ENCODE measurements at regions not wholly inside any gene's neighbourhood (a gene's known extent, or its start where the extent isn't known, plus 50 kb on each side); places are given as distances from the start of the nearest gene placed in this dataset.

- peaks cover 0 to 4% (median 0%) of the 10 kb centered on the region in 3 donors for H3K36me3 Mint-ChIP-seq
- H3K4me1 Mint-ChIP-seq, result no peaks in the 10 kb centered on the region
These were observed 259.7 kb downstream of the PPARGC1A start for GRCh38 chr4:23630110-23630509.

GRCh38 chr4:23629421-23629820 lies 260.4 kb downstream of the PPARGC1A start:
- peaks cover 0 to 4% (median 0%) of the 10 kb centered on the region in 3 donors for H3K36me3 Mint-ChIP-seq
- H3K9me3 Mint-ChIP-seq, result peaks cover 0 to 20% (median 8%) of the 10 kb centered on the region in 6 donors
- H3K27ac Mint-ChIP-seq, result no peak overlapping the region
- no peak overlapping the region for H3K4me3 Mint-ChIP-seq
- peaks cover 0 to 2% (median 0%) of the 10 kb centered on the region in 3 donors for H3K27me3 Mint-ChIP-seq (ENCODE audit: low read depth in 3 of 3)
- no peak for DNase-seq
- no peaks in the 10 kb centered on the region for H3K4me1 Mint-ChIP-seq

More at GRCh38 chr4:23630110-23630509, 259.7 kb downstream of the PPARGC1A start:
- Mint-ChIP-seq H3K4me3 (no peak overlapping the region), H3K9me3 (peaks cover 0 to 18% (median 6%) of the 10 kb centered on the region in 6 donors), H3K27me3 (ENCODE audit: low read depth in 3 of 3) (peaks cover 0 to 2% (median 0%) of the 10 kb centered on the region in 3 donors), H3K27ac (no peak overlapping the region)
- DNase-seq, result no peak

- Mint-ChIP-seq H3K4me3 (no peak overlapping the region), H3K9me3 (peaks cover 0 to 7% (median 4%) of the 10 kb centered on the region in 6 donors)
- DNase-seq, result no peak
These were observed 275.5 kb downstream of the PPARGC1A start for GRCh38 chr4:23614284-23614892.

GRCh38 chr4:23613782-23614181 lies 276.1 kb downstream of the PPARGC1A start:
- H3K27ac Mint-ChIP-seq, result no peak overlapping the region
- H3K4me1 Mint-ChIP-seq, result no peaks in the 10 kb centered on the region
- no peaks in the 10 kb centered on the region for H3K27me3 Mint-ChIP-seq (ENCODE audit: low read depth in 3 of 3)
- no peak for DNase-seq
- H3K4me3 Mint-ChIP-seq, result no peak overlapping the region
- no peaks in the 10 kb centered on the region for H3K36me3 Mint-ChIP-seq
- H3K9me3 Mint-ChIP-seq, result peaks cover 0 to 13% (median 4%) of the 10 kb centered on the region in 6 donors

More at GRCh38 chr4:23614284-23614892, 275.5 kb downstream of the PPARGC1A start:
- H3K27me3 Mint-ChIP-seq (ENCODE audit: low read depth in 3 of 3), result no peaks in the 10 kb centered on the region
- H3K36me3 Mint-ChIP-seq, result no peaks in the 10 kb centered on the region
- H3K27ac Mint-ChIP-seq, result no peak overlapping the region
- no peaks in the 10 kb centered on the region for H3K4me1 Mint-ChIP-seq

- Mint-ChIP-seq H3K27me3 (ENCODE audit: low read depth in 3 of 3) (peaks cover 0 to 2% (median 0%) of the 10 kb centered on the region in 3 donors), H3K9me3 (peaks cover 5 to 33% (median 27%) of the 10 kb centered on the region in 6 donors), H3K4me1 (no peaks in the 10 kb centered on the region), H3K36me3 (no peaks in the 10 kb centered on the region), H3K27ac (no peak overlapping the region), H3K4me3 (no peak overlapping the region)
- no peak for DNase-seq
These were observed 287.1 kb downstream of the PPARGC1A start for GRCh38 chr4:23602720-23603119.

- Mint-ChIP-seq H3K36me3 (no peaks in the 10 kb centered on the region), H3K4me3 (no peak overlapping the region), H3K27ac (no peak overlapping the region), H3K9me3 (peaks cover 6 to 23% (median 15%) of the 10 kb centered on the region in 6 donors), H3K27me3 (ENCODE audit: low read depth in 3 of 3) (peaks cover 0 to 3% (median 0%) of the 10 kb centered on the region in 3 donors), H3K4me1 (no peaks in the 10 kb centered on the region)
- no peak for DNase-seq
These were observed 295.7 kb downstream of the PPARGC1A start for GRCh38 chr4:23594125-23594524.

- no peaks in the 10 kb centered on the region for H3K4me1 Mint-ChIP-seq
- H3K4me3 Mint-ChIP-seq, result no peak overlapping the region
- peaks cover 6 to 32% (median 19%) of the 10 kb centered on the region in 6 donors for H3K9me3 Mint-ChIP-seq
- peaks cover 0 to 3% (median 0%) of the 10 kb centered on the region in 3 donors for H3K27me3 Mint-ChIP-seq (ENCODE audit: low read depth in 3 of 3)
- no peak overlapping the region for H3K27ac Mint-ChIP-seq
- DNase-seq, result no peak
- H3K36me3 Mint-ChIP-seq, result no peaks in the 10 kb centered on the region
These were observed 299.4 kb downstream of the PPARGC1A start for GRCh38 chr4:23590431-23590830.

- peaks cover 0 to 2% (median 0%) of the 10 kb centered on the region in 3 donors for H3K27me3 Mint-ChIP-seq (ENCODE audit: low read depth in 3 of 3)
These were observed 305.8 kb downstream of the PPARGC1A start for GRCh38 chr4:23584024-23584423.

GRCh38 chr4:23582671-23583070 lies 307.2 kb downstream of the PPARGC1A start:
- no peak overlapping the region for H3K4me3 Mint-ChIP-seq
- peaks cover 0 to 2% (median 0%) of the 10 kb centered on the region in 3 donors for H3K27me3 Mint-ChIP-seq (ENCODE audit: low read depth in 3 of 3)
- DNase-seq, result no peak
- H3K27ac Mint-ChIP-seq, result no peak overlapping the region
- no peaks in the 10 kb centered on the region for H3K36me3 Mint-ChIP-seq
- peaks cover 8 to 38% (median 13%) of the 10 kb centered on the region in 6 donors for H3K9me3 Mint-ChIP-seq
- H3K4me1 Mint-ChIP-seq, result no peaks in the 10 kb centered on the region

More at GRCh38 chr4:23584024-23584423, 305.8 kb downstream of the PPARGC1A start:
- Mint-ChIP-seq H3K9me3 (peaks cover 4 to 45% (median 14%) of the 10 kb centered on the region in 6 donors), H3K36me3 (no peaks in the 10 kb centered on the region), H3K4me1 (no peaks in the 10 kb centered on the region), H3K27ac (no peak overlapping the region), H3K4me3 (no peak overlapping the region)
- no peak for DNase-seq

- H3K4me3 Mint-ChIP-seq, result no peak overlapping the region
- no peak overlapping the region for H3K27ac Mint-ChIP-seq
- no peak for DNase-seq
- no peaks in the 10 kb centered on the region for H3K36me3 Mint-ChIP-seq
- no peaks in the 10 kb centered on the region for H3K4me1 Mint-ChIP-seq
- peaks cover 8 to 44% (median 14%) of the 10 kb centered on the region in 6 donors for H3K9me3 Mint-ChIP-seq
- H3K27me3 Mint-ChIP-seq (ENCODE audit: low read depth in 3 of 3), result peaks cover 0 to 2% (median 0%) of the 10 kb centered on the region in 3 donors
These were observed 310.7 kb downstream of the PPARGC1A start for GRCh38 chr4:23579166-23579565.

GRCh38 chr4:23577398-23577797 lies 312.4 kb downstream of the PPARGC1A start:
- H3K4me1 Mint-ChIP-seq, result no peaks in the 10 kb centered on the region
- DNase-seq, result no peak
- no peak overlapping the region for H3K4me3 Mint-ChIP-seq
- H3K9me3 Mint-ChIP-seq, result peaks cover 11 to 57% (median 21%) of the 10 kb centered on the region in 6 donors
- H3K27me3 Mint-ChIP-seq (ENCODE audit: low read depth in 3 of 3), result peaks cover 0 to 2% (median 0%) of the 10 kb centered on the region in 3 donors
- H3K27ac Mint-ChIP-seq, result no peak overlapping the region
- no peaks in the 10 kb centered on the region for H3K36me3 Mint-ChIP-seq

GRCh38 chr4:23572382-23572781 lies 317.5 kb downstream of the PPARGC1A start:
- H3K27ac Mint-ChIP-seq, result no peak overlapping the region
- no peaks in the 10 kb centered on the region for H3K4me1 Mint-ChIP-seq
- no peaks in the 10 kb centered on the region for H3K27me3 Mint-ChIP-seq (ENCODE audit: low read depth in 3 of 3)
- peaks cover 4 to 55% (median 28%) of the 10 kb centered on the region in 6 donors for H3K9me3 Mint-ChIP-seq
- no peaks in the 10 kb centered on the region for H3K36me3 Mint-ChIP-seq
- no peak for DNase-seq
- no peak overlapping the region for H3K4me3 Mint-ChIP-seq

- H3K27ac Mint-ChIP-seq, result no peak overlapping the region
- no peak for DNase-seq
- H3K36me3 Mint-ChIP-seq, result no peaks in the 10 kb centered on the region
- H3K9me3 Mint-ChIP-seq, result peaks cover 14 to 56% (median 26%) of the 10 kb centered on the region in 6 donors
- no peaks in the 10 kb centered on the region for H3K4me1 Mint-ChIP-seq
- H3K4me3 Mint-ChIP-seq, result no peak overlapping the region
- H3K27me3 Mint-ChIP-seq (ENCODE audit: low read depth in 3 of 3), result no peaks in the 10 kb centered on the region
These were observed 322.5 kb downstream of the PPARGC1A start for GRCh38 chr4:23567338-23567737.

- no peak for DNase-seq
- Mint-ChIP-seq H3K27ac (no peak overlapping the region), H3K4me1 (no peaks in the 10 kb centered on the region), H3K9me3 (peaks cover 11 to 44% (median 20%) of the 10 kb centered on the region in 6 donors), H3K36me3 (peaks cover 0 to 4% (median 0%) of the 10 kb centered on the region in 3 donors), H3K27me3 (ENCODE audit: low read depth in 3 of 3) (peaks cover 0 to 3% (median 0%) of the 10 kb centered on the region in 3 donors), H3K4me3 (no peak overlapping the region)
These were observed 329.1 kb downstream of the PPARGC1A start for GRCh38 chr4:23560748-23561147.

Measured in immature natural killer cell (primary cell).